Activated naive CD4-positive, alpha-beta T cell treated with anti-CD3 and anti-CD28 coated beads, Interleukin-2, amount 50 U/mL, for 72 hours (primary cell): ENCODE measurements at regions not wholly inside any gene's neighbourhood (a gene's known extent, or its start where the extent isn't known, plus 50 kb on each side); places are given as distances from the start of the nearest gene placed in this dataset.

Experiments
- ATAC-seq, 2 donors: fragments of 150-1000 bp; cut with Tn5 transposase; 2 replicates each; pipeline ENCODE4 v1.10.0; 2021; ENCODE audit warnings: mild to moderate bottlenecking in 2 of 2, moderate library complexity in 2 of 2
- DNase-seq, 2 donors: peaks; one replicate each; pipeline ENCODE4 v3.0.0; 2021 to 2022; ENCODE audit warnings: low spot score in 2 of 2
- H3K27ac Mint-ChIP-seq, 2 donors: one replicate each; pipeline ENCODE4 v1.8.0; 2022; ENCODE audit warnings: mild to moderate bottlenecking in 2 of 2, mixed read lengths in 2 of 2
- H3K36me3 Mint-ChIP-seq, 2 donors: one replicate each; pipeline ENCODE4 v1.8.0; 2022; ENCODE audit warnings: mixed read lengths in 2 of 2
- H3K9me3 Mint-ChIP-seq, 2 donors: one replicate each; pipeline ENCODE4 v1.8.0; 2022; ENCODE audit warnings: mixed read lengths in 2 of 2

DNA sequence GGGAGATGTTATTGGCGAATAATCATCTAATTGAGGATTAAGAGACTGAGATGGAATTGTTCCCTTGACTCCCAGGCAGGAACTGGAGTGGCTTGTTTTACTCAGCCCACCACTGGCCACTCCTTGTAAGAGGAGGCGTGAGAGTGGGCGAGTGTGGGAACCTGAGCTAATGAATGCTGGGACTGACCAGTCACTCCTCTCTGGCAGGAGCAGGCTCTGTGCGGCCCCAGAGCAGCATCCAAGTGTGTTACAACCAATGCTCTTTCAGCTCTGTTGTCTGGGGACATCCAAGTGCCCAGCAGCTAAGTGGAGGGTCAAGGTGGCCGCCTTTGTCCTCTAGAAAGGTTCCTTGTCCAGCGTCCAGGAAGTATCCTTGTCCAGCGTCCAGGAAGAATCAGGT, 739.9 kb downstream of the CDH8 start:
- DNase-seq: no peak
- H3K9me3 Mint-ChIP-seq: peaks cover 6 to 15% of the 10 kb centered on the region in 2 donors
- no peak for ATAC-seq
- H3K36me3 Mint-ChIP-seq: no peaks in the 10 kb centered on the region
- no peak overlapping the region for H3K27ac Mint-ChIP-seq

- ATAC-seq (no peak), DNase-seq (no peak)
- Mint-ChIP-seq H3K9me3 (peaks cover 6 to 12% of the 10 kb centered on the region in 2 donors), H3K36me3 (no peaks in the 10 kb centered on the region), H3K27ac (no peak overlapping the region)
Measured at GRCh38 chr16:61295311-61295710, 740.9 kb downstream of the CDH8 start.

DNA sequence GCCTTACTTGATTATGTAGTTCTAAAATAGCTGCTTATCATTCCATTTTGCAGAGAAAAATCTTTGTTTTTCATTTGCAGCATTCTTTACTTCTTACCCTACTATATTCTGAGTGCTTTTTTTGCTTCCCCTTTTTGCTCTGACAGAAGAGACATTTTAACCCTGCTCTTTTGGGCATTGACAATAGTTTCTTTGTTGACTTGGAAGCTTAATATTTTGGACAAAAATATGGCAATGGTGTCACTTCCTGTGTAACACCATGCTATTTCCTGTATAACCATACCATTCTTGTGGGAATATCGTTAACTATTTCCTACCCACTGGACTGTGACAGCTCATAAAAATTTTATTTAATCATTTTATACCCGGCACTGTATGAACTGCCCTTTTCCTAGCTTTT, 747.1 kb downstream of the CDH8 start:
- H3K27ac Mint-ChIP-seq: no peak overlapping the region
- H3K36me3 Mint-ChIP-seq: peaks cover 0 to 6% of the 10 kb centered on the region in 2 donors
- DNase-seq (no peak), ATAC-seq (no peak)
- H3K9me3 Mint-ChIP-seq: peaks cover 10 to 12% of the 10 kb centered on the region in 2 donors

- DNase-seq (no peak), ATAC-seq (no peak)
- peaks cover 16 to 22% of the 10 kb centered on the region in 2 donors for H3K9me3 Mint-ChIP-seq
- H3K36me3 Mint-ChIP-seq: peaks cover 0 to 7% of the 10 kb centered on the region in 2 donors
- no peak overlapping the region for H3K27ac Mint-ChIP-seq
Measured at GRCh38 chr16:61277849-61278248, 758.4 kb downstream of the CDH8 start.

DNA sequence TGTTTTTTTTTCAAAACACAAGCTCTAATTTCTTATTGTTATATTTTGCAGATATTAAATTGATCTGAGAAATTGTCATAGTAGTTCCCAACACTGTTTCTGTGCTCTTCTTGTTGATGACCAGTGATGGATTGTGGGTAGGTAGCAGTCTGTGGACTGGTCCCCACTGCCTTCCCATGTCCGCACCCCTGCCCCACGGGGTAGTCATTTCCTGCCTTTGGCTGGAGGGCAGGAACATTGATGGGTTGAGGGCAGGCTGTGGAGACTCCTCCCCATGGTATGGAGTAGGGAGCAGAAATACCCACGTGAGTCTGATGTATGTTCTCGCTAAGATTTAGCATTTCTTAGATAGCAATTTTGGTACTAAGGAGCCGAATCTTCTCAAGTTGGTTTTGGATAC, 762.0 kb downstream of the CDH8 start:
- DNase-seq (no peak), ATAC-seq (no peak)
- Mint-ChIP-seq H3K27ac (no peak overlapping the region), H3K36me3 (peaks cover 0 to 7% of the 10 kb centered on the region in 2 donors), H3K9me3 (peaks cover 19 to 24% of the 10 kb centered on the region in 2 donors)

- Mint-ChIP-seq H3K36me3 (peaks cover 0 to under 1% of the 10 kb centered on the region in 2 donors), H3K9me3 (peaks cover 13% of the 10 kb centered on the region in 2 donors), H3K27ac (no peak overlapping the region)
- no peak for DNase-seq
- ATAC-seq: no peak
Measured at GRCh38 chr16:61270726-61271125, 765.5 kb downstream of the CDH8 start.

- Mint-ChIP-seq H3K9me3 (peaks cover 9 to 16% of the 10 kb centered on the region in 2 donors), H3K36me3 (peaks cover 0 to 5% of the 10 kb centered on the region in 2 donors), H3K27ac (no peak overlapping the region)
- DNase-seq (no peak), ATAC-seq (no peak)
Measured at GRCh38 chr16:61263400-61263799, 772.8 kb downstream of the CDH8 start.

- H3K9me3 Mint-ChIP-seq: peaks cover 9 to 19% of the 10 kb centered on the region in 2 donors
- peaks cover 0 to 5% of the 10 kb centered on the region in 2 donors for H3K36me3 Mint-ChIP-seq
- no peak overlapping the region for H3K27ac Mint-ChIP-seq
- DNase-seq (no peak), ATAC-seq (no peak)
Measured at GRCh38 chr16:61261315-61261714, 774.9 kb downstream of the CDH8 start.

GRCh38 chr16:61246592-61246991, 789.6 kb downstream of the CDH8 start:
- H3K27ac Mint-ChIP-seq: no peak overlapping the region
- H3K36me3 Mint-ChIP-seq: peaks cover 0 to 4% of the 10 kb centered on the region in 2 donors
- no peak for DNase-seq
- ATAC-seq: no peak
- peaks cover 11 to 25% of the 10 kb centered on the region in 2 donors for H3K9me3 Mint-ChIP-seq

GRCh38 chr16:61243954-61244353, 792.3 kb downstream of the CDH8 start:
- Mint-ChIP-seq H3K9me3 (peaks cover 13 to 18% of the 10 kb centered on the region in 2 donors), H3K36me3 (peaks cover 0 to 4% of the 10 kb centered on the region in 2 donors), H3K27ac (no peak overlapping the region)
- ATAC-seq (no peak), DNase-seq (no peak)

DNA sequence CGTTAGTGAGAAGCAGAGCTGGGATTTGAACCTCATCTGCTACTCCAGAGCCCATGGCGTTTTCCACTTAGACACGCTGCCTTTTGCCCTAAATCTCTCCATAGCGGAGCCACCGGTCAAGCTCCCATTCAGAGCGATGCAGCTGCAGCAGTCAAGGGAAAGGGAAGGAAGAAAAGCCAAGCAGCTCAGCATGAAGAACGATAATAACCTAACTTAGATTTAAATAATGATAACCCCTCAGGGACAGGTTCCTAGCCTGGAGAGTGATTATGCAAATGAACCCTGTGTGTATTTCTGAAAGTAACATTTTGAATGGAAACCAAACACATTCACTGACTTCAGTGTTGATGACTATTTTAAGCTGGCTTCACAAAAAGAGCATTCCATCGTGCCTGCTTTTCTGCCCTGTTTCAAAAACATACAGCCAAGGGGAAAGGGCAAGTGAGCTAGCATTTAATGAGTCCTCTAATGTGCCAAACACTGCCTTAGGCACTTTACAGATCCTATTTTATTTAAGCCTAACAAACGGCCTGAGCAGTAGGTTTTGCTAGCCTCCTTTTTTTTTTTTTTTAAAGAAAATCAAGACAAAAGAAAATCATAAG, 798.3 kb downstream of the CDH8 start:
- no peak for ATAC-seq

GRCh38 chr16:61233713-61234112, 802.5 kb downstream of the CDH8 start:
- Mint-ChIP-seq H3K36me3 (no peaks in the 10 kb centered on the region), H3K9me3 (peaks cover 14 to 15% of the 10 kb centered on the region in 2 donors)

More for the DNA sequence above, 798.3 kb downstream of the CDH8 start:
- H3K36me3 Mint-ChIP-seq: no peaks in the 10 kb centered on the region
- DNase-seq: no peak
- H3K9me3 Mint-ChIP-seq: peaks cover 18 to 19% of the 10 kb centered on the region in 2 donors
- no peak overlapping the region for H3K27ac Mint-ChIP-seq

DNA sequence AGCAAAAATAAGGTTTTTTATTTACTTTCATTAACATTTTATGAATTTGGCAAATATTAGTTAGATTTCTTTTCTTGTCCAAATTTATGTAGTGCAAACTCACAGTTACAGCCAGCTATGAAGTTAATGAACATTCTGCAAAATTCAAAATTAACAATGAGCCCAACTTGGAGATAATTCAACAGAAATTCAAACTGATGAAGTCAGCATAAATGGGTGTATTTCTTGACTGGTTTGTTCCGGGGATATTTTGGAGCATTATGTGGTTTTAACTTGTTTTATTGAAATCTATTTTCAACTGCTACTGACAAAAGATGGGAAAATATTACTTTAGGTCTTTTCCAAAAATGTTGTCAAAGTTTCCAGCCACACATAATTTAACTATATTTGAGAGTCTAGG, 807.9 kb downstream of the CDH8 start:
- no peak for DNase-seq
- Mint-ChIP-seq H3K36me3 (no peaks in the 10 kb centered on the region), H3K9me3 (peaks cover 3 to 7% of the 10 kb centered on the region in 2 donors), H3K27ac (no peak overlapping the region)
- ATAC-seq: no peak

More at GRCh38 chr16:61233713-61234112, 802.5 kb downstream of the CDH8 start:
- no peak overlapping the region for H3K27ac Mint-ChIP-seq
- ATAC-seq (no peak), DNase-seq (no peak)

DNA sequence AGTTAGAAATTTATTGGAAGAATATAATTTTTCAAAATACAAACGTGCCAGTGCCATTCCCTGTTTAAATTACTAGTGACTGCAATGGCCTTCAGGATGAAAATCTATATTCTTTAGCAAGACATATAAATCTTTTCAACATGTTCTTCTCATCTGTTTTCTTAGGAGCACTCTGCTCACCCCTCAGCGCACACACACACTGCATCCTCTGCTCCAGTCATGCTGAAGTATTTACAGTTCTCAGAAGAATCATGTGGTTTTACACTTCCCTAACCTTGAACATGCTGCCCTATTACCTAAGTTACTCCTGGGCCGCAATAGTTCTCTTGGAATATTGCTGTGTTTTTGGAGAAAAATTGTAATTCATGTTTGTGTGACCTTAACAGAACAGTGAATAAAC, 820.6 kb downstream of the CDH8 start:
- H3K9me3 Mint-ChIP-seq: peaks cover 6 to 9% of the 10 kb centered on the region in 2 donors
- no peaks in the 10 kb centered on the region for H3K36me3 Mint-ChIP-seq
- H3K27ac Mint-ChIP-seq: no peak overlapping the region
- ATAC-seq: no peak
- DNase-seq: no peak

DNA sequence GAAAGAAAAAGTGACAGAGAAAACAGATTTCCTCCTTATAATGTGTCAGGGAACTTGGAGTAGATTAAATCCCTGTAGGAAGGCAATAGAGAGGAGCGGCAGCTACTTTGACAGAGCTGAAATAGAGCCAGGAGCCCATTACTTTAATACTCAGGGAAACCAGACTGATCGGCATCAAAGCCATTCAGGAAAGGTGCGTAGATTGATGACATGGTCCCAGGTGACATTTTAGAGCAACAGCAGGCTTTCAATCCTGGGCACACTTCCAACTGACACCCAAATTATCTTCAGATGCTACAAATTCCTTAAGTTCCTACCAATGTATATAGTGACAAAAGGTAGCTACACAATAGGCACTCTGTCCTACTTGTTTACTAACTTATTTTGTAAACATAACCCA, 821.5 kb downstream of the CDH8 start:
- Mint-ChIP-seq H3K27ac (no peak overlapping the region), H3K36me3 (no peaks in the 10 kb centered on the region), H3K9me3 (peaks cover 6 to 9% of the 10 kb centered on the region in 2 donors)
- no peak for ATAC-seq
- DNase-seq: no peak

- ATAC-seq: no peak
- Mint-ChIP-seq H3K9me3 (peaks cover 19 to 23% of the 10 kb centered on the region in 2 donors), H3K27ac (no peak overlapping the region), H3K36me3 (peaks cover 5% of the 10 kb centered on the region in 2 donors)
- no peak for DNase-seq
Measured at GRCh38 chr16:61210076-61210475, 826.2 kb downstream of the CDH8 start.

- peaks cover 16 to 26% of the 10 kb centered on the region in 2 donors for H3K9me3 Mint-ChIP-seq
- no peak for ATAC-seq
Measured at GRCh38 chr16:61195006-61195405, 841.2 kb downstream of the CDH8 start.

GRCh38 chr16:61194573-61194972, 841.7 kb downstream of the CDH8 start:
- DNase-seq (no peak), ATAC-seq (no peak)
- Mint-ChIP-seq H3K9me3 (peaks cover 13 to 28% of the 10 kb centered on the region in 2 donors), H3K27ac (no peak overlapping the region), H3K36me3 (peaks cover 6% of the 10 kb centered on the region in 2 donors)

More at GRCh38 chr16:61195006-61195405, 841.2 kb downstream of the CDH8 start:
- no peak for DNase-seq
- H3K36me3 Mint-ChIP-seq: peaks cover 6% of the 10 kb centered on the region in 2 donors
- H3K27ac Mint-ChIP-seq: no peak overlapping the region
